ENCODE measurements at regions not wholly inside any gene's neighbourhood (a gene's known extent, or its start where the extent isn't known, plus 50 kb on each side); places are given as distances from the start of the nearest gene placed in this dataset.

DNA sequence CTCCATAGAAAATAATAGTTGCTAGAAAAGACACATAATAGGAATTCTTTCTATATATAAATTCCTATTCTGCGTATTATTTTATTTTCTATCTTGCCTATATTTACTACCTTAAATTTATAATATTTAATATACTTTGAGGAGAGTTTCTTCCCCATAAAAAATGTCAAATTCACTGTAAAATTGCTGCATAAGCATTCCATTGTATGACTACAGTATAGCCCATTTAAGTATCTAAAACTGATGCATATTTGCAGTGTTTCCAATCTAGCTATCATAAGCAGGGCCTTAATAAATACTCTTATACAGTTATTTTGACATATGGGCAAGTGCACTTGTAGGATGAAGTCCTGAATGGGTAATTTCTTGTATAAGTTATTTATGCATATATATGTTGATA, 1088.6 kb upstream of the EPHA6 start:
- TF ChIP-seq, protein P1, sequence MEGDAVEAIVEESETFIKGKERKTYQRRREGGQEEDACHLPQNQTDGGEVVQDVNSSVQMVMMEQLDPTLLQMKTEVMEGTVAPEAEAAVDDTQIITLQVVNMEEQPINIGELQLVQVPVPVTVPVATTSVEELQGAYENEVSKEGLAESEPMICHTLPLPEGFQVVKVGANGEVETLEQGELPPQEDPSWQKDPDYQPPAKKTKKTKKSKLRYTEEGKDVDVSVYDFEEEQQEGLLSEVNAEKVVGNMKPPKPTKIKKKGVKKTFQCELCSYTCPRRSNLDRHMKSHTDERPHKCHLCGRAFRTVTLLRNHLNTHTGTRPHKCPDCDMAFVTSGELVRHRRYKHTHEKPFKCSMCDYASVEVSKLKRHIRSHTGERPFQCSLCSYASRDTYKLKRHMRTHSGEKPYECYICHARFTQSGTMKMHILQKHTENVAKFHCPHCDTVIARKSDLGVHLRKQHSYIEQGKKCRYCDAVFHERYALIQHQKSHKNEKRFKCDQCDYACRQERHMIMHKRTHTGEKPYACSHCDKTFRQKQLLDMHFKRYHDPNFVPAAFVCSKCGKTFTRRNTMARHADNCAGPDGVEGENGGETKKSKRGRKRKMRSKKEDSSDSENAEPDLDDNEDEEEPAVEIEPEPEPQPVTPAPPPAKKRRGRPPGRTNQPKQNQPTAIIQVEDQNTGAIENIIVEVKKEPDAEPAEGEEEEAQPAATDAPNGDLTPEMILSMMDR (IDR thresholded peaks at IDR 0.05) = no peak
- TF ChIP-seq POLR2A (IDR thresholded peaks at IDR 0.05) = no peak
